ENCODE measurements at regions not wholly inside any gene's neighbourhood (a gene's known extent, or its start where the extent isn't known, plus 50 kb on each side); places are given as distances from the start of the nearest gene placed in this dataset.

GRCh38 chr17:68749349-68750207 is 148.4 kb upstream of the FAM20A start:
- intact Hi-C loops (cut with DNase I; ENCODE audit: low total_unique reads), result no loop called here
- no peaks in the 10 kb centered on the region for H3K36me3 ChIP-seq
- peak overlapping the region in 1 of 4 donors; percentile 24 for H3K27ac ChIP-seq
- no peak for TF ChIP-seq POLR2A (IDR thresholded peaks at IDR 0.05)
- TF ChIP-seq POLR2AphosphoS5 (IDR thresholded peaks at IDR 0.05), result no peak
- no peak for TF ChIP-seq EP300 (IDR thresholded peaks at IDR 0.05; ENCODE audit: low read depth)
- TF ChIP-seq CTCF (IDR thresholded peaks at IDR 0.05), result no peak
- WGBS, 2 donors (ENCODE audit: low coverage in 1 of 2), result 47 to 59% methylated on average over 7 to 12 of the region's 12 CpGs
- in situ Hi-C loops (cut with MboI; ENCODE audit: low pct_ligation_motif_present in 1 of 4, low pct_unique_long_range_greater_than_20kb in 1 of 4, low sequenced_read_pairs in 3 of 4), result loop anchor here in 2 of 4 donors (10.0 to 25.0 kb wide), 3 partner anchors 215 to 587 kb away; no protein-coding TSS in a partner anchor
- H3K4me1 ChIP-seq, result no peaks in the 10 kb centered on the region
- H3K4me3 ChIP-seq, result no peak overlapping the region
- no peaks in the 10 kb centered on the region for H3K27me3 ChIP-seq
- DNase-seq, result no peak
- H3K9me3 ChIP-seq, result no peaks in the 10 kb centered on the region

- H3K4me1 ChIP-seq, result no peaks in the 10 kb centered on the region
- H3K36me3 ChIP-seq, result no peaks in the 10 kb centered on the region
- H3K4me3 ChIP-seq, result no peak overlapping the region
- no peaks in the 10 kb centered on the region for H3K9me3 ChIP-seq
- in situ Hi-C loops (cut with MboI; ENCODE audit: low pct_ligation_motif_present in 1 of 4, low pct_unique_long_range_greater_than_20kb in 1 of 4, low sequenced_read_pairs in 3 of 4) (no loop called here), intact Hi-C loops (cut with DNase I; ENCODE audit: low total_unique reads) (no loop called here)
- 71 to 100% methylated on average over 1 to 2 of the region's 2 CpGs for WGBS, 2 donors (ENCODE audit: low coverage in 1 of 2)
- TF ChIP-seq POLR2AphosphoS5 (IDR thresholded peaks at IDR 0.05), result no peak
- TF ChIP-seq EP300 (IDR thresholded peaks at IDR 0.05; ENCODE audit: low read depth), result no peak
- TF ChIP-seq POLR2A (IDR thresholded peaks at IDR 0.05), result no peak
- no peak for TF ChIP-seq CTCF (IDR thresholded peaks at IDR 0.05)
- DNase-seq, result no peak
- H3K27me3 ChIP-seq, result no peaks in the 10 kb centered on the region
- no peak overlapping the region for H3K27ac ChIP-seq
These were observed 147.2 kb upstream of the FAM20A start for GRCh38 chr17:68748381-68748780.

- intact Hi-C loops (cut with DNase I; ENCODE audit: low total_unique reads) (no loop called here), in situ Hi-C loops (cut with MboI; ENCODE audit: low pct_ligation_motif_present in 1 of 4, low pct_unique_long_range_greater_than_20kb in 1 of 4, low sequenced_read_pairs in 3 of 4) (no loop called here)
- TF ChIP-seq CTCF (IDR thresholded peaks at IDR 0.05) (no peak), POLR2AphosphoS5 (IDR thresholded peaks at IDR 0.05) (no peak), POLR2A (IDR thresholded peaks at IDR 0.05) (no peak), EP300 (IDR thresholded peaks at IDR 0.05; ENCODE audit: low read depth) (no peak)
- no peak overlapping the region for H3K4me3 ChIP-seq
- 81 to 83% methylated on average over 5 to 8 of the region's 8 CpGs for WGBS, 2 donors (ENCODE audit: low coverage in 1 of 2)
- H3K27ac ChIP-seq, result no peak overlapping the region
- no peak for DNase-seq
- H3K9me3 ChIP-seq, result peaks cover 0 to 6% of the 10 kb centered on the region in 2 donors
- no peaks in the 10 kb centered on the region for H3K36me3 ChIP-seq
- H3K27me3 ChIP-seq, result no peaks in the 10 kb centered on the region
- no peaks in the 10 kb centered on the region for H3K4me1 ChIP-seq
These were observed 139.6 kb upstream of the FAM20A start for GRCh38 chr17:68740555-68741447.

All from transverse colon (tissue), 4 donors.